ENCODE measurements at regions not wholly inside any gene's neighbourhood (a gene's known extent, or its start where the extent isn't known, plus 50 kb on each side); places are given as distances from the start of the nearest gene placed in this dataset.

DNA sequence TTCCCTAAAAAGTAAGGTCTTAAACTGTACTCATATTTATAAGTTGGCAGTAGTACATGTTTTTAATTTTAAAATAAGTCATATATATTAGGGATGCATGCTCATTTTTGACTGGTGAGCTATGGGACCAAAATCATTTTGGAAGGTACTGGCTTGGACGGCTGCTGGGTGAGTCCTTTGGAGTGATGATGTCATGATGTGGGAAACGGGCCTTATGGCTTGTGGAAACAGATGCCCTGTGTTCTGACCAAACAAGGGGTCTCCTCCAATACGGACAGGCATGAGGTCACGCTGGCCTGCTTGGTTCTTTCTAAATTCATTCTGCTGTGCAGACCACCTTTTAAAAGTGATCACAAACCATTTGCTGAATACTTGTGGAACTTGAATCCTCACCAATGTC, 109.2 kb upstream of the MGAT5 start:
- Histone ChIP-seq H4K20me1 (ENCODE audit: insufficient read depth, low read length) (peaks cover 56% of the 10 kb centered on the region), H2AK9ac (replicated peaks; ENCODE audit: low read depth, low read length, poor library complexity) (no peak overlapping the region), H3K9me3 (ENCODE audit: control insufficient read depth, insufficient read depth, low read length) (no peaks in the 10 kb centered on the region), H3K36me3 (ENCODE audit: control insufficient read depth, insufficient read depth, low read length) (peaks cover 16% of the 10 kb centered on the region), H2BK15ac (ENCODE audit: low read depth, low read length) (no peak overlapping the region), H2AK5ac (ENCODE audit: low read depth, low read length) (no peak overlapping the region), H4K5ac (ENCODE audit: low read depth, low read length) (no peak overlapping the region), H3K27me3 (ENCODE audit: control insufficient read depth, insufficient read depth, low read length) (no peaks in the 10 kb centered on the region), H4K91ac (ENCODE audit: insufficient read depth, low read depth, low read length) (no peak overlapping the region), H3K56ac (ENCODE audit: extremely low read depth, insufficient read depth, low read length) (no peak overlapping the region), H3K4me1 (ENCODE audit: control insufficient read depth, insufficient read depth, low read length) (peaks cover 18% of the 10 kb centered on the region), H3K4me2 (ENCODE audit: low read depth, low read length) (no peak overlapping the region), H3K23ac (ENCODE audit: low read depth, low read length) (no peak overlapping the region), H3K9ac (ENCODE audit: low read depth, low read length) (no peak overlapping the region), H3K9me1 (ENCODE audit: insufficient read depth, low read length) (peaks cover 27% of the 10 kb centered on the region), H2AFZ (replicated peaks; ENCODE audit: low read length, poor library complexity) (no peak overlapping the region), H2BK5ac (ENCODE audit: low read depth, low read length, poor library complexity, severe bottlenecking) (no peak overlapping the region), H3K4me3 (ENCODE audit: insufficient read depth, low read depth, low read length) (no peak overlapping the region), H4K8ac (ENCODE audit: low read depth in 2 of 2, low read length in 2 of 2) (no peak overlapping the region), H3K18ac (ENCODE audit: low read depth, low read length) (no peak overlapping the region), H3K79me1 (ENCODE audit: low read depth in 1 of 2, low read length in 2 of 2) (peaks cover 52 to 92% of the 10 kb centered on the region in 2 experiments), H2BK120ac (ENCODE audit: low read depth, low read length) (no peak overlapping the region), H3K4ac (ENCODE audit: low read depth, low read length) (0 out of 2 replicates have a peak overlapping the region, but pooled peaks have one; percentile 25), H3K14ac (replicated peaks; ENCODE audit: low read depth, low read length) (no peak overlapping the region), H2BK20ac (ENCODE audit: low read depth, low read length) (no peak overlapping the region), H3K27ac (ENCODE audit: insufficient read depth, low read length) (no peak overlapping the region)
- DNase-seq (no peak), ATAC-seq (ENCODE audit: low read depth) (no peak)
- ChIA-PET POLR2A (ENCODE audit: unreplicated experiment) (no interaction called here), CTCF (no interaction called here)
- no TSS peak for BruUV-seq (replicated peaks)
- dilution Hi-C loops (cut with HindIII; ENCODE audit: low sequenced_read_pairs, unreplicated experiment), result no loop called here
- TF ChIP-seq POLR2A (IDR thresholded peaks at IDR 0.05; ENCODE audit: low read depth, low read length) (no peak), BHLHE40 (IDR thresholded peaks at IDR 0.05; ENCODE audit: low read depth, low read length) (no peak), MAFK (IDR thresholded peaks at IDR 0.05; ENCODE audit: low read depth, low read length) (no peak), RCOR1 (IDR thresholded peaks at IDR 0.05; ENCODE audit: insufficient replicate concordance, low read length) (no peak), SMC3 (IDR thresholded peaks at IDR 0.05; ENCODE audit: low read depth, low read length) (no peak), RFX5 (IDR thresholded peaks at IDR 0.05; ENCODE audit: low read depth, low read length) (no peak), NFE2L2 (IDR thresholded peaks at IDR 0.05; ENCODE audit: low read depth, low read length) (no peak), MXI1 (IDR thresholded peaks at IDR 0.05; ENCODE audit: borderline replicate concordance, low read depth, low read length) (no peak), RAD21 (IDR thresholded peaks at IDR 0.05; ENCODE audit: low read length) (no peak), CHD1 (IDR thresholded peaks at IDR 0.05; ENCODE audit: low read depth, low read length) (no peak), FOS (IDR thresholded peaks at IDR 0.05; ENCODE audit: low read depth, low read length) (no peak), MAZ (IDR thresholded peaks at IDR 0.05; ENCODE audit: borderline replicate concordance, low read depth, low read length) (no peak), CEBPB (IDR thresholded peaks at IDR 0.05; ENCODE audit: low read depth, low read length) (no peak)
- TF ChIP-seq, protein P1, sequence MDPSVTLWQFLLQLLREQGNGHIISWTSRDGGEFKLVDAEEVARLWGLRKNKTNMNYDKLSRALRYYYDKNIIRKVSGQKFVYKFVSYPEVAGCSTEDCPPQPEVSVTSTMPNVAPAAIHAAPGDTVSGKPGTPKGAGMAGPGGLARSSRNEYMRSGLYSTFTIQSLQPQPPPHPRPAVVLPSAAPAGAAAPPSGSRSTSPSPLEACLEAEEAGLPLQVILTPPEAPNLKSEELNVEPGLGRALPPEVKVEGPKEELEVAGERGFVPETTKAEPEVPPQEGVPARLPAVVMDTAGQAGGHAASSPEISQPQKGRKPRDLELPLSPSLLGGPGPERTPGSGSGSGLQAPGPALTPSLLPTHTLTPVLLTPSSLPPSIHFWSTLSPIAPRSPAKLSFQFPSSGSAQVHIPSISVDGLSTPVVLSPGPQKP (IDR thresholded peaks at IDR 0.05; ENCODE audit: borderline replicate concordance, low read depth, low read length), result no peak
- TF ChIP-seq, protein P2, sequence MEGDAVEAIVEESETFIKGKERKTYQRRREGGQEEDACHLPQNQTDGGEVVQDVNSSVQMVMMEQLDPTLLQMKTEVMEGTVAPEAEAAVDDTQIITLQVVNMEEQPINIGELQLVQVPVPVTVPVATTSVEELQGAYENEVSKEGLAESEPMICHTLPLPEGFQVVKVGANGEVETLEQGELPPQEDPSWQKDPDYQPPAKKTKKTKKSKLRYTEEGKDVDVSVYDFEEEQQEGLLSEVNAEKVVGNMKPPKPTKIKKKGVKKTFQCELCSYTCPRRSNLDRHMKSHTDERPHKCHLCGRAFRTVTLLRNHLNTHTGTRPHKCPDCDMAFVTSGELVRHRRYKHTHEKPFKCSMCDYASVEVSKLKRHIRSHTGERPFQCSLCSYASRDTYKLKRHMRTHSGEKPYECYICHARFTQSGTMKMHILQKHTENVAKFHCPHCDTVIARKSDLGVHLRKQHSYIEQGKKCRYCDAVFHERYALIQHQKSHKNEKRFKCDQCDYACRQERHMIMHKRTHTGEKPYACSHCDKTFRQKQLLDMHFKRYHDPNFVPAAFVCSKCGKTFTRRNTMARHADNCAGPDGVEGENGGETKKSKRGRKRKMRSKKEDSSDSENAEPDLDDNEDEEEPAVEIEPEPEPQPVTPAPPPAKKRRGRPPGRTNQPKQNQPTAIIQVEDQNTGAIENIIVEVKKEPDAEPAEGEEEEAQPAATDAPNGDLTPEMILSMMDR (conservative IDR thresholded peaks at IDR 0.05; ENCODE audit: low read depth, low read length), result no peak
- TF ChIP-seq, protein P3, sequence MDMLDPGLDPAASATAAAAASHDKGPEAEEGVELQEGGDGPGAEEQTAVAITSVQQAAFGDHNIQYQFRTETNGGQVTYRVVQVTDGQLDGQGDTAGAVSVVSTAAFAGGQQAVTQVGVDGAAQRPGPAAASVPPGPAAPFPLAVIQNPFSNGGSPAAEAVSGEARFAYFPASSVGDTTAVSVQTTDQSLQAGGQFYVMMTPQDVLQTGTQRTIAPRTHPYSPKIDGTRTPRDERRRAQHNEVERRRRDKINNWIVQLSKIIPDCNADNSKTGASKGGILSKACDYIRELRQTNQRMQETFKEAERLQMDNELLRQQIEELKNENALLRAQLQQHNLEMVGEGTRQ (IDR thresholded peaks at IDR 0.05; ENCODE audit: low read depth, low read length), result no peak
- in situ Hi-C loops (cut with MboI; ENCODE audit: low sequenced_read_pairs), result no loop called here
- intact Hi-C loops (cut with micrococcal nuclease), result no loop called here
- WGBS, 2 experiments (ENCODE audit: extremely low coverage in 2 of 2, insufficient read length in 1 of 2), result no CpG with 5 or more reads among the region's 4 CpGs
